CD4-positive, alpha-beta T cell (primary cell): ENCODE measurements at regions not wholly inside any gene's neighbourhood (a gene's known extent, or its start where the extent isn't known, plus 50 kb on each side); places are given as distances from the start of the nearest gene placed in this dataset.

ENCODE experiments used
- ATAC-seq: fragments of 200-7000 bp; cut with Tn5 transposase; one replicate; pipeline ENCODE4 v1.10.0; 2022; ENCODE audit warnings: mild to moderate bottlenecking; ENCODE audit not compliant: poor library complexity
- CTCF ChIA-PET: fragments of 350-600 bp; sonication (Branson Sonifier 250); formaldehyde crosslinking; loops from one replicate; lab custom pipeline; 2021; ENCODE audit warnings: antibody characterized with exemption, inconsistent platforms; lab: Charles Lee
- POLR2A ChIA-PET: fragments of 350-600 bp; sonication (Branson Sonifier 250); formaldehyde crosslinking; loops from one replicate; lab custom pipeline; 2021; ENCODE audit warnings: antibody characterized with exemption, inconsistent platforms; lab: Charles Lee
- DNase-seq, 14 experiments: peaks; one replicate each; pipeline ENCODE4 v3.0.0-alpha.2; 2013 to 2020; ENCODE audit warnings: mixed read lengths in 2 of 14
- H3K27ac ChIP-seq, 2 donors: one replicate each; pipeline versions ENCODE4 v1.5.1 to v1.7.0; 2013; ENCODE audit warnings: low read length in 2 of 2, low read depth in 1 of 2, mild to moderate bottlenecking in 1 of 2
- H3K27me3 ChIP-seq, 2 experiments: 1 replicate in 1 of 2; 2 replicates in 1 of 2; pipeline versions ENCODE4 v1.6.1 to v1.7.0; 2013; ENCODE audit warnings: low read length in 2 of 2, control low read depth in 1 of 2, mild to moderate bottlenecking in 1 of 2, moderate library complexity in 1 of 2; ENCODE audit not compliant: insufficient read depth in 2 of 2, control insufficient read depth in 1 of 2
- H3K36me3 ChIP-seq: one replicate; pipeline ENCODE4 v1.6.1; 2013; ENCODE audit warnings: low read length, control low read depth; ENCODE audit not compliant: insufficient read depth
- H3K4me1 ChIP-seq: one replicate; pipeline ENCODE4 v1.6.1; 2013; ENCODE audit warnings: low read length, control low read depth; ENCODE audit not compliant: insufficient read depth
- H3K4me3 ChIP-seq: one replicate; pipeline ENCODE4 v1.5.1; 2013; ENCODE audit warnings: mild to moderate bottlenecking, low read length, moderate library complexity
- H3K9me3 ChIP-seq, 2 experiments: 1 replicate in 1 of 2; 2 replicates in 1 of 2; pipeline versions ENCODE4 v1.6.1 to v1.7.0; 2013; ENCODE audit warnings: low read length in 2 of 2, mild to moderate bottlenecking in 2 of 2, control low read depth in 1 of 2, moderate library complexity in 1 of 2; ENCODE audit not compliant: control insufficient read depth in 1 of 2, insufficient read depth in 1 of 2
- H3K27ac Mint-ChIP-seq: one replicate; pipeline ENCODE4 v1.8.0; 2020; ENCODE audit warnings: mixed read lengths
- H3K27me3 Mint-ChIP-seq: one replicate; pipeline ENCODE4 v1.8.0; 2021; ENCODE audit warnings: mixed read lengths
- H3K36me3 Mint-ChIP-seq: one replicate; pipeline ENCODE4 v1.8.0; 2021; ENCODE audit warnings: low read depth, mixed read lengths
- H3K4me1 Mint-ChIP-seq: one replicate; pipeline ENCODE4 v1.8.0; 2021; ENCODE audit warnings: low read depth, mixed read lengths
- H3K4me3 Mint-ChIP-seq: one replicate; pipeline ENCODE4 v1.8.0; 2020; ENCODE audit warnings: mild to moderate bottlenecking, mixed read lengths
- H3K9me3 Mint-ChIP-seq: one replicate; pipeline ENCODE4 v1.8.0; 2020; ENCODE audit warnings: mixed read lengths
- CTCF ChIP-seq: fragments of 200-600 bp; IDR thresholded peaks from one replicate; pipeline ENCODE4 v1.8.0; 2022; ENCODE audit warnings: antibody characterized with exemption, mild to moderate bottlenecking
- intact Hi-C, 2 experiments: fragments of 100-400 bp; cut with DNase I in 1 of 2; cut with micrococcal nuclease in 1 of 2; formaldehyde crosslinking; loops; one replicate each; pipeline versions ENCODE4 v1.15.1 to v1.9.0; 2023 to 2025; cut with DNase I, micrococcal nuclease

DNA sequence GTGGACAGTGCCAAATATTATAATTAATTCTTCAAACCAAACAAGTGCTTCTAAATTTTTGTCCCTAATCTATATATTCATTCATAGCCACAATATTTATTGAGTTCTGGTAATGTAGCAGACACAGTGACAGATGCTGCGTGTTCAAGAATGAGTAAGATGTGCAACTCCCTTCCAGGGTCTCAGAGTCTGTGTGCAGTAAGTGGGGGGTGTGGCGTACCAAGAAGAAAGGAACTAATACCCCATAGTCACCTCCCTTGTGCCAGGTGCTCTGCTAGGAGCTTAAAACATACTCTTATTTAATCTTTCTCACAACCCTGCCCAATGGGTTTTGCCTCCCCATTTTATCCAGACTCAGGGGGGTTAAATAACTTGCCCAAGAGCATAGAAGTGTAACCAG, 358.7 kb downstream of the BARHL2 start:
- no peak for TF ChIP-seq CTCF
- Mint-ChIP-seq H3K36me3 (no peaks in the 10 kb centered on the region), H3K4me3 (no peak overlapping the region), H3K27me3 (peaks cover 5% of the 10 kb centered on the region), H3K9me3 (no peaks in the 10 kb centered on the region), H3K27ac (no peak overlapping the region), H3K4me1 (no peaks in the 10 kb centered on the region)
- POLR2A ChIA-PET = no interaction called here
- intact Hi-C loops = no loop called here
- Histone ChIP-seq H3K36me3 (no peaks in the 10 kb centered on the region), H3K4me3 (no peak overlapping the region), H3K4me1 (no peaks in the 10 kb centered on the region), H3K27me3 (no peaks in the 10 kb centered on the region), H3K27ac (no peak overlapping the region), H3K9me3 (no peaks in the 10 kb centered on the region)
- ATAC-seq (no peak), DNase-seq (no peak)
- CTCF ChIA-PET = no interaction called here

DNA sequence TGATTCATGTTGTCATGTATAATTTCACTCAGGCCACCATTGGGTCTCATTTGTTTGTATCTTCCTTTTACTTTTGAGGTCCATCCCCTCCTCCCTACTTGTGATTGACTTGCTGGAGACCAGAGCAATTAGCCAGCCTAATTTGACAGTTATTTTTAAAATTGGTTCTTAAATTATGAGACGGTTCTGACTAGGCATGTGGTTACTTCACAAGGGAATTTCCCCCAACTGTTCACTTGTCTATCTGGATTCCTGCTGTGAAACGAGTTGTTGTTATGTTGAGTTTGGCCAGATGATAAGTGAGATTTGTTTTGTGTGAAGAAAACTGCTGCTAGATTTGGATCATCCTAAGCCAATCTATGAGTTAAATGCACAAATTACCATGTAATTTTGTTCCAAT, 359.1 kb downstream of the BARHL2 start:
- intact Hi-C loops = no loop called here
- POLR2A ChIA-PET = no interaction called here
- no peaks in the 10 kb centered on the region for H3K36me3 Mint-ChIP-seq
- no peaks in the 10 kb centered on the region for H3K36me3 ChIP-seq
- H3K9me3 Mint-ChIP-seq = no peaks in the 10 kb centered on the region
- no peaks in the 10 kb centered on the region for H3K4me1 Mint-ChIP-seq
- ATAC-seq (no peak), DNase-seq (no peak)
- H3K9me3 ChIP-seq = no peaks in the 10 kb centered on the region
- H3K27ac Mint-ChIP-seq = no peak overlapping the region
- no peak overlapping the region for H3K4me3 Mint-ChIP-seq
- CTCF ChIA-PET = no interaction called here
- H3K4me1 ChIP-seq = no peaks in the 10 kb centered on the region
- peaks cover 6% of the 10 kb centered on the region for H3K27me3 Mint-ChIP-seq
- no peak overlapping the region for H3K4me3 ChIP-seq
- TF ChIP-seq CTCF = no peak
- H3K27me3 ChIP-seq = no peaks in the 10 kb centered on the region
- no peak overlapping the region for H3K27ac ChIP-seq

DNA sequence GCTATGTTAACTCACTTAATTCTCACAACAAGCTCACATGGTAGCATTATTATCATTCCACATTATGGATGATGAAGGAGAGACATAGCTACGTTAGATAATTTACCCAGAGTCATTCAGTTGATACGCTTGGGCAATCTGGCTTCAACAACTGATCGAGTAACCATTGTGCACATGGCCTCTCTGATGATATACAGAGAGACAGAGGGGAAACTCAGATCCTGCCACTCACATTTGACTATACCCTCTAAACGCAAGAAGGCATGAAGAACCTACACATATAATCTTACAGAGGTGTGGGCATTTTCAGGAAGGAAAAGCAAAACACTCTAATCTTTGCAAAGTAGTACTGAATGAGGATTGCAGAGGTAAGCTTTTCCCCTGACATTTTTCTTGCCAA, 360.1 kb downstream of the BARHL2 start:
- H3K4me3 Mint-ChIP-seq = no peak overlapping the region
- CTCF ChIA-PET = no interaction called here
- H3K36me3 Mint-ChIP-seq = no peaks in the 10 kb centered on the region
- Histone ChIP-seq H3K4me1 (no peaks in the 10 kb centered on the region), H3K4me3 (no peak overlapping the region), H3K27me3 (no peaks in the 10 kb centered on the region), H3K27ac (no peak overlapping the region), H3K36me3 (no peaks in the 10 kb centered on the region), H3K9me3 (no peaks in the 10 kb centered on the region)
- H3K4me1 Mint-ChIP-seq = no peaks in the 10 kb centered on the region
- H3K27ac Mint-ChIP-seq = no peak overlapping the region
- H3K27me3 Mint-ChIP-seq = peaks cover 10% of the 10 kb centered on the region
- no peaks in the 10 kb centered on the region for H3K9me3 Mint-ChIP-seq
- POLR2A ChIA-PET = no interaction called here
- intact Hi-C loops = no loop called here
- no peak for TF ChIP-seq CTCF
- ATAC-seq = no peak
- no peak for DNase-seq
